ENCODE measurements at regions not wholly inside any gene's neighbourhood (a gene's known extent, or its start where the extent isn't known, plus 50 kb on each side); places are given as distances from the start of the nearest gene placed in this dataset.

GRCh38 chr2:57093020-57093419 lies 909.2 kb downstream of the CCDC85A start:
- DNase-seq (ENCODE audit: low read depth in 1 of 2, low spot score in 1 of 2), result no peak
- Histone ChIP-seq H3K27me3 (no peaks in the 10 kb centered on the region), H3K9me3 (ENCODE audit: low read depth) (no peaks in the 10 kb centered on the region), H3K36me3 (no peaks in the 10 kb centered on the region), H3K27ac (no peak overlapping the region), H3K4me1 (ENCODE audit: low read depth) (no peaks in the 10 kb centered on the region), H3K4me3 (no peak overlapping the region)
- TF ChIP-seq, protein P1, sequence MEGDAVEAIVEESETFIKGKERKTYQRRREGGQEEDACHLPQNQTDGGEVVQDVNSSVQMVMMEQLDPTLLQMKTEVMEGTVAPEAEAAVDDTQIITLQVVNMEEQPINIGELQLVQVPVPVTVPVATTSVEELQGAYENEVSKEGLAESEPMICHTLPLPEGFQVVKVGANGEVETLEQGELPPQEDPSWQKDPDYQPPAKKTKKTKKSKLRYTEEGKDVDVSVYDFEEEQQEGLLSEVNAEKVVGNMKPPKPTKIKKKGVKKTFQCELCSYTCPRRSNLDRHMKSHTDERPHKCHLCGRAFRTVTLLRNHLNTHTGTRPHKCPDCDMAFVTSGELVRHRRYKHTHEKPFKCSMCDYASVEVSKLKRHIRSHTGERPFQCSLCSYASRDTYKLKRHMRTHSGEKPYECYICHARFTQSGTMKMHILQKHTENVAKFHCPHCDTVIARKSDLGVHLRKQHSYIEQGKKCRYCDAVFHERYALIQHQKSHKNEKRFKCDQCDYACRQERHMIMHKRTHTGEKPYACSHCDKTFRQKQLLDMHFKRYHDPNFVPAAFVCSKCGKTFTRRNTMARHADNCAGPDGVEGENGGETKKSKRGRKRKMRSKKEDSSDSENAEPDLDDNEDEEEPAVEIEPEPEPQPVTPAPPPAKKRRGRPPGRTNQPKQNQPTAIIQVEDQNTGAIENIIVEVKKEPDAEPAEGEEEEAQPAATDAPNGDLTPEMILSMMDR (IDR thresholded peaks at IDR 0.05; ENCODE audit: low read depth, low read length), result no peak

DNA sequence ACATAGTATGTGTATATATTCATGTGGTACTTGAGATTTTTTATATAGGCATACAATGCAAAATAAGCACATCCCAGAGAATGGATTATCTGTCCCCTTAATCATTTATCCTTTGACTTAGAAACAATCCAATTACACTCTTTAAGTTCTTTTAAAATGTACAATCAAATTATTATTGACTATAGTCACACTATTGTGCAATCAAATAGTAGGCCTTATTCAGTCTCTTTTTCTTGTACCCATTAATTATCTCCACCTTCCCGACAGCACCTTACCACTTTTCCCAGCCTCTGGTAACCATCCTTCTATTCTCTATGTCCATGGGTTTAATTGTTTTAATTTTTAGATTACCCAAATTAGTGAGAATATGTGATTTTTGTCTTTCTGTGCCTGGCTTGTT lies 914.1 kb downstream of the CCDC85A start:
- Histone ChIP-seq H3K27ac (no peak overlapping the region), H3K9me3 (ENCODE audit: low read depth) (no peaks in the 10 kb centered on the region), H3K4me1 (ENCODE audit: low read depth) (no peaks in the 10 kb centered on the region), H3K27me3 (no peaks in the 10 kb centered on the region), H3K4me3 (no peak overlapping the region), H3K36me3 (no peaks in the 10 kb centered on the region)
- TF ChIP-seq, protein P1 (IDR thresholded peaks at IDR 0.05; ENCODE audit: low read depth, low read length), result no peak
- DNase-seq (ENCODE audit: low read depth in 1 of 2, low spot score in 1 of 2), result no peak

DNA sequence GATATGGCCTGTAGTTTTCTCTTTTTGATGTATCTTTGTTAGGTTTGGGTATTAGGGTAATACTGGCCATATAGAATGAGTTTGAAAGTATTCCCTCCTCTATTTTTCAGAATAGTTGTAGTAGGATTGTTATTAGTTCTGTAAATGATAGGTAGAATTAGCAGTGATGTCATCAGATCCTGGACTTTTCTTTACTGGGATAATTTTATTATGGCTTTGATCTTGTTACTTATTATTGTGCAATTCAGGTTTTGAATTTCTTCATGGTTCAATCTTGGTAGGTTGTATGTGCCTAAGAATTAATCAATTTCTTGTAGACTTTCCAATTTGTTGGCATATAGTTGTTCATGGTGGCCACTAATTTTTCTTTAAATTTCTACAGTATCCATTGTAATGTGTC lies 916.6 kb downstream of the CCDC85A start:
- DNase-seq (ENCODE audit: low read depth in 1 of 2, low spot score in 1 of 2), result no peak
- H3K27ac ChIP-seq, result no peak overlapping the region
- TF ChIP-seq, protein P1 (IDR thresholded peaks at IDR 0.05; ENCODE audit: low read depth, low read length), result no peak
- H3K9me3 ChIP-seq (ENCODE audit: low read depth), result no peaks in the 10 kb centered on the region
- H3K36me3 ChIP-seq, result no peaks in the 10 kb centered on the region
- no peaks in the 10 kb centered on the region for H3K4me1 ChIP-seq (ENCODE audit: low read depth)
- no peak overlapping the region for H3K4me3 ChIP-seq
- no peaks in the 10 kb centered on the region for H3K27me3 ChIP-seq

GRCh38 chr2:57105694-57106093 lies 921.9 kb downstream of the CCDC85A start:
- no peak for DNase-seq (ENCODE audit: low read depth in 1 of 2, low spot score in 1 of 2)
- Histone ChIP-seq H3K4me1 (ENCODE audit: low read depth) (no peaks in the 10 kb centered on the region), H3K36me3 (no peaks in the 10 kb centered on the region), H3K27me3 (no peaks in the 10 kb centered on the region), H3K9me3 (ENCODE audit: low read depth) (no peaks in the 10 kb centered on the region), H3K27ac (no peak overlapping the region), H3K4me3 (no peak overlapping the region)
- TF ChIP-seq, protein P1 (IDR thresholded peaks at IDR 0.05; ENCODE audit: low read depth, low read length), result no peak

GRCh38 chr2:57107353-57107752 lies 923.6 kb downstream of the CCDC85A start:
- DNase-seq (ENCODE audit: low read depth in 1 of 2, low spot score in 1 of 2), result no peak
- H3K27me3 ChIP-seq, result no peaks in the 10 kb centered on the region
- no peak overlapping the region for H3K27ac ChIP-seq
- no peaks in the 10 kb centered on the region for H3K9me3 ChIP-seq (ENCODE audit: low read depth)
- TF ChIP-seq, protein P1 (IDR thresholded peaks at IDR 0.05; ENCODE audit: low read depth, low read length), result no peak
- H3K36me3 ChIP-seq, result no peaks in the 10 kb centered on the region
- H3K4me1 ChIP-seq (ENCODE audit: low read depth), result no peaks in the 10 kb centered on the region
- no peak overlapping the region for H3K4me3 ChIP-seq

DNA sequence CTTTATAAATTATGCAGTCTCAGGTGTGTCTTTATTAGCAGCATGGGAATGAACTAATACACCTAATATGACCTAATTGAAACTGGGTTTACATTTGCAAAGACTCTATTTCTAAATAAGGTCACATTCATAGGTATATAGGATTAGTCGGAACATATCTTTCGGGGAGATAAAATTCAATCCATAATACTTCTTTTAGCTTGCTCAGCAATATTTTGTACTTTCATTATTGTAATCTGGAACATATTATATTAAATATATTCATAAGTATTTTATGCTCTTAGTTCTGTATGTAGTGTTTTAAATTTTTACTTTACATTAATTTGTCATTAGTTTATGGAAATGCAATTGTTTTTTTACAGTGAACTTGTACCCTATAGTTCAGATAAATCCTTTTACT lies 927.7 kb downstream of the CCDC85A start:
- no peaks in the 10 kb centered on the region for H3K9me3 ChIP-seq (ENCODE audit: low read depth)
- no peak overlapping the region for H3K4me3 ChIP-seq
- TF ChIP-seq, protein P1 (IDR thresholded peaks at IDR 0.05; ENCODE audit: low read depth, low read length), result no peak
- no peaks in the 10 kb centered on the region for H3K36me3 ChIP-seq
- no peaks in the 10 kb centered on the region for H3K4me1 ChIP-seq (ENCODE audit: low read depth)
- no peak overlapping the region for H3K27ac ChIP-seq
- DNase-seq (ENCODE audit: low read depth in 1 of 2, low spot score in 1 of 2), result no peak
- H3K27me3 ChIP-seq, result no peaks in the 10 kb centered on the region

Measured in cardiac muscle cell (in vitro differentiated cells and primary cell).